ENCODE measurements at regions not wholly inside any gene's neighbourhood (a gene's known extent, or its start where the extent isn't known, plus 50 kb on each side); places are given as distances from the start of the nearest gene placed in this dataset.

DNA sequence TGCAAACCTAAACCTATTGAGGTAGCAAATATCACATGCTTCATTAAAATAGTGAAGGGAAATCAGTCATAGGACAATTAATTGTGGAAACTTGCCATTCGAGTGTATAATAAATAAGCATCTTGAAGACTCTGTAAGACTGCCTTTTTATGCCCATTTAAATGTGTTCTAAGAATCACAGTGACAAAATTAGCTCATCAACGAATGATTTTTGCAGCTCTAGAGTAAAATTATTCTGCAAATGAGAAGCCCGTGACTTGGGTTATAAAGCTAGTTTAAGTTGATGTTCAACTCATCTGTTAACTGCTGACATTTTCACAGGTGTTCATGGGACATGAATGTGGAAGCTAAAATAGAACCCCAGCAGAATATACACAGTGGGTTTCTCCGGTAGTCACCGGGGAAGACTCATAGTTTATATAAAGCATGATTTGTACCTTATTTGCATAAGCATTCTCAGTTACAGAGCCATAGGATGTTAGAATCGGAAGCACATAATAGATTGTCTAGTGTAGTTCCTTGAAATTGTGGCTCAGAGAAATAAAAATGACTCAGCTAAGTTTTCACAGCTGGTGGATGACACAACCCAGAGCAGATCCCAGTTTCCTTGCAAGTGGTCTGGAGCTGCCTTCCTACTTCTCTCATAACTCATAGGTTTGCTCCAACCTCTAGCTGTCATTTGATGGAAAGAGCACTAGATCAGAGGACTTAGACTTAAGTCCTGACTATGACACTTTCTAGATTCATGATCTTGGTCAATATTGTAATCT lies 107.3 kb downstream of the UCHL5 start:
- Histone ChIP-seq H3K4me1 (no peaks in the 10 kb centered on the region), H3K4me3 (no peak overlapping the region), H3K27ac (no peak overlapping the region), H3K9me3 (no peaks in the 10 kb centered on the region), H3K27me3 (no peaks in the 10 kb centered on the region), H3K36me3 (no peaks in the 10 kb centered on the region)
- TF ChIP-seq CTCF (IDR thresholded peaks at IDR 0.05) (no peak), POLR2A (IDR thresholded peaks at IDR 0.05) (no peak), POLR2AphosphoS5 (IDR thresholded peaks at IDR 0.05) (no peak)
- intact Hi-C loops (cut with DNase I; ENCODE audit: low total_unique reads): no loop called here
- DNase-seq (ENCODE audit: low spot score in 2 of 2): no peak

DNA sequence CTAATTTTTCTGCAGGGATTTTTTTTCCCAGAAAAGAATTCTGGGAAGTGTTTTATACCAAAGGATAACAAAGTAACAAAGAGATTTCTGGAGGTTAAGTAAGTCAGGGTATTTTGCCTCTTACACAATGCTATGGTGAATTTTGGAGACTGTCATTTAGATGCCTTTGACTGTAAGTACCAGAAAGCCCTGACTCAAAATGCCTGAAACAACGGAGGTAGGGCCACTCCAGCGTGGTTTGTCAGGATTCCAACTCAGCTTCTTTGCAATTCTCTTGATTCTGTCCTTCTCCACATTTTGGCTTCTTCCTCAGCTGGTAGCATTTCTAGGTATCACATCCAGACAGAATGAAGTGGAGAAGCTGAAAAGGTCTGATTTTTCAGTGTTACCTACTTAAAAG lies 106.5 kb downstream of the UCHL5 start:
- Histone ChIP-seq H3K36me3 (no peaks in the 10 kb centered on the region), H3K27ac (no peak overlapping the region), H3K4me3 (no peak overlapping the region), H3K4me1 (no peaks in the 10 kb centered on the region), H3K27me3 (no peaks in the 10 kb centered on the region), H3K9me3 (no peaks in the 10 kb centered on the region)
- intact Hi-C loops (cut with DNase I; ENCODE audit: low total_unique reads): no loop called here
- DNase-seq (ENCODE audit: low spot score in 2 of 2): no peak
- TF ChIP-seq POLR2A (IDR thresholded peaks at IDR 0.05): no peak

- Histone ChIP-seq H3K4me3 (no peak overlapping the region), H3K4me1 (no peaks in the 10 kb centered on the region), H3K27ac (no peak overlapping the region), H3K36me3 (no peaks in the 10 kb centered on the region), H3K27me3 (no peaks in the 10 kb centered on the region), H3K9me3 (no peaks in the 10 kb centered on the region)
- intact Hi-C loops (cut with DNase I; ENCODE audit: low total_unique reads): no loop called here
- no peak for TF ChIP-seq CTCF (IDR thresholded peaks at IDR 0.05)
- TF ChIP-seq POLR2A (IDR thresholded peaks at IDR 0.05): no peak
- no peak for TF ChIP-seq POLR2AphosphoS5 (IDR thresholded peaks at IDR 0.05)
- no peak for DNase-seq (ENCODE audit: low spot score in 2 of 2)
Measured at GRCh38 chr1:192954705-192955265, 104.4 kb downstream of the UCHL5 start.

DNA sequence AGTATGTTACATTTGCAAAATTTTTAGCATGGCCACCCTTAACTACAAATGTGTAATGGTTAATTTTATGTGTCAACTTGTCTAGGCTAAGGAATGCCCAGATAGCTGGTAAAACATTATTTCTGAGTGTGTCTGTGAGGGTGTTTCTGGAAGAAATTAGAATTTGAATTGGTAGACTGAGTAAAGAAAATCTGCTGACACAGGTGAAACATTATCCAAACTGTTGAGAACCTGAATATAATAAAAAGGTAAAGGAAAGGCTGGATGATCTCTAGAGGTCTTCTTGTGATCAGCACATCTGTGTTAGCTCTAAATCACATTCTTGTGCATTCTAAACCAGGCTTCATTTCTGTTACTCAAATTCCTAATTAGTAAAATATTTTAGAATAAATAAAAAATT lies 100.8 kb downstream of the UCHL5 start:
- no peak overlapping the region for H3K27ac ChIP-seq
- DNase-seq (ENCODE audit: low spot score in 2 of 2): no peak
- H3K4me3 ChIP-seq: no peak overlapping the region
- no peak for TF ChIP-seq POLR2AphosphoS5 (IDR thresholded peaks at IDR 0.05)
- TF ChIP-seq POLR2A (IDR thresholded peaks at IDR 0.05): no peak
- TF ChIP-seq CTCF (IDR thresholded peaks at IDR 0.05): no peak
- H3K27me3 ChIP-seq: no peaks in the 10 kb centered on the region
- no peaks in the 10 kb centered on the region for H3K9me3 ChIP-seq
- no peaks in the 10 kb centered on the region for H3K36me3 ChIP-seq
- H3K4me1 ChIP-seq: no peaks in the 10 kb centered on the region
- intact Hi-C loops (cut with DNase I; ENCODE audit: low total_unique reads): no loop called here

DNA sequence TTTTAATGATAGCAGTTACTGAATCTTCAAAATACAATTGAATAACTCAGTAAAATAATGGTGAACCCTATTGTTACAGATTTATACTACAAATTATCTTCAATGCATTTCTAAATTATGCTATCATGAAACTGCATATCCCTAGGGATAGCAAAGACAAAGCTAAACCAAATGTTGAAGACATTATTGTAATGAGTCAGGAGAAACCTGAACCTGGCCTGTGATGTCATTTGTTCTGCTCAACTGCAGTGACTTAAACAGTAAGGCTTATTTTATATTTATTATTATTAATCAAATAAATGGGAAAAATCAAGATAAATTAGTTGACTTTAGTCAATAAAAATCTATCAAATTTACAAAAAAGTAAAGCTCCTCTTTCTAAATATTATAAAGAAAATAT lies 100.3 kb downstream of the UCHL5 start:
- H3K36me3 ChIP-seq: no peaks in the 10 kb centered on the region
- intact Hi-C loops (cut with DNase I; ENCODE audit: low total_unique reads): no loop called here
- H3K4me3 ChIP-seq: no peak overlapping the region
- H3K27me3 ChIP-seq: no peaks in the 10 kb centered on the region
- H3K27ac ChIP-seq: no peak overlapping the region
- no peak for DNase-seq (ENCODE audit: low spot score in 2 of 2)
- TF ChIP-seq POLR2A (IDR thresholded peaks at IDR 0.05): no peak
- no peak for TF ChIP-seq CTCF (IDR thresholded peaks at IDR 0.05)
- TF ChIP-seq POLR2AphosphoS5 (IDR thresholded peaks at IDR 0.05): no peak
- no peaks in the 10 kb centered on the region for H3K9me3 ChIP-seq
- H3K4me1 ChIP-seq: no peaks in the 10 kb centered on the region

All from breast epithelium (tissue), 4 donors.